ENCODE measurements at regions not wholly inside any gene's neighbourhood (a gene's known extent, or its start where the extent isn't known, plus 50 kb on each side); places are given as distances from the start of the nearest gene placed in this dataset.

- no peak overlapping the region for H3K4me3 ChIP-seq (ENCODE audit: low read depth, low read length)
- TF ChIP-seq CTCF (IDR thresholded peaks at IDR 0.05; ENCODE audit: low read depth, low read length, missing control alignments): no peak
- in situ Hi-C loops (cut with HindIII; ENCODE audit: low sequenced_read_pairs): no loop called here
- no peak for DNase-seq (ENCODE audit: low read depth)
These were observed 312.5 kb downstream of the RND3 start for GRCh38 chr2:150174971-150175421.

GRCh38 chr2:150174056-150174805 is 313.2 kb downstream of the RND3 start:
- no peak overlapping the region for H3K4me3 ChIP-seq (ENCODE audit: low read depth, low read length)
- in situ Hi-C loops (cut with HindIII; ENCODE audit: low sequenced_read_pairs): no loop called here
- TF ChIP-seq CTCF (IDR thresholded peaks at IDR 0.05; ENCODE audit: low read depth, low read length, missing control alignments): no peak
- no peak for DNase-seq (ENCODE audit: low read depth)

GRCh38 chr2:150171065-150171548 is 316.4 kb downstream of the RND3 start:
- no peak for DNase-seq (ENCODE audit: low read depth)
- no peak overlapping the region for H3K4me3 ChIP-seq (ENCODE audit: low read depth, low read length)
- TF ChIP-seq CTCF (IDR thresholded peaks at IDR 0.05; ENCODE audit: low read depth, low read length, missing control alignments): no peak
- in situ Hi-C loops (cut with HindIII; ENCODE audit: low sequenced_read_pairs): no loop called here

- in situ Hi-C loops (cut with HindIII; ENCODE audit: low sequenced_read_pairs): no loop called here
- no peak overlapping the region for H3K4me3 ChIP-seq (ENCODE audit: low read depth, low read length)
- TF ChIP-seq CTCF (IDR thresholded peaks at IDR 0.05; ENCODE audit: low read depth, low read length, missing control alignments): no peak
- no peak for DNase-seq (ENCODE audit: low read depth)
These were observed 318.2 kb downstream of the RND3 start for GRCh38 chr2:150169237-150169629.

GRCh38 chr2:150168595-150169236 is 318.8 kb downstream of the RND3 start:
- in situ Hi-C loops (cut with HindIII; ENCODE audit: low sequenced_read_pairs): no loop called here
- no peak for DNase-seq (ENCODE audit: low read depth)
- no peak overlapping the region for H3K4me3 ChIP-seq (ENCODE audit: low read depth, low read length)
- TF ChIP-seq CTCF (IDR thresholded peaks at IDR 0.05; ENCODE audit: low read depth, low read length, missing control alignments): no peak

- H3K4me3 ChIP-seq (ENCODE audit: low read depth, low read length): no peak overlapping the region
- no peak for TF ChIP-seq CTCF (IDR thresholded peaks at IDR 0.05; ENCODE audit: low read depth, low read length, missing control alignments)
- in situ Hi-C loops (cut with HindIII; ENCODE audit: low sequenced_read_pairs): no loop called here
- peak; percentile 49 for DNase-seq (ENCODE audit: low read depth)
These were observed 319.8 kb downstream of the RND3 start for GRCh38 chr2:150167711-150168110.

All from astrocyte of the cerebellum (primary cell).